ENCODE measurements at regions not wholly inside any gene's neighbourhood (a gene's known extent, or its start where the extent isn't known, plus 50 kb on each side); places are given as distances from the start of the nearest gene placed in this dataset.
"Not testable (repeated sequence)": the region's sequence is repeated elsewhere in the genome, so short reads cannot be mapped to it uniquely, and the experiment has no call there.

DNA sequence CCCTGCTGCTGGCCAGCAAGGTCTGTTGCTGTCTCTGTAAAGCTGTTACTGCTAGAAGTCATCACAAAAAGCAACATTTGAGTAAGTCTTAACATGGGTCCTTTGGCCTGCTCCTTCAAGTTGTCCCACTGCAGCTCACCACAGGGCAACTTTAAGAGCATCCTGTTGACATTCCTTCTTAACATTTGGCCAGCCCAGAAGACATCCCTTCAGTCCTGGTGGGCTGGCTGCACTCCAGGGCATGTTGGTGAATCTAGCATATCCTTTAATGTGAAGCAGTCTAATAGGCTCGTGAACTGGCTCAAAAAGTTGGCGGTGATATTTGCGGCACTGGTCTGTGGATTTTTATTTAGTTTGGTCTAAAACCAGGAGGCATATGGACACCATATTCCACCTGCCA, 92.2 kb upstream of the MAML3 start:
- no peak for DNase-seq (ENCODE audit: low spot score)

DNA sequence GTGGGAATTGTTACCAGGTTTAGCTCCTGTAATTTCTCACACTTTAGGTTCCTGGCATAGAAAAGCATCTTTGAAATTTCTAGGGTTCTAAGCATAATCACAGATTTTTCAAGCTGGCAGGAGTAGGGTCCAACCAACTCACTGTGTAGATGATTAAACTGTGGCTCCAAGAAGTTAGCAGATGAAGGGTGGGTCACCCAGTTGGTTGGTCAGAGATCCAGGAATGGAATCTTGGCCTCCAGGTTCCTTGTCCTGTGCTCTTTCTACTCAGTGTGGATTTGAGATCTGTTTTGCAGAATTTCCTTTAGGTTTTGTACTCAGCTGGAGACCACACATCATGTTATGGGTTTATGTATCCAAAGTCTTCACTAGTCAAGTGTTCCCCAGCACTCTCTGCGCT, 90.3 kb upstream of the MAML3 start:
- DNase-seq (ENCODE audit: low spot score), result no peak

DNA sequence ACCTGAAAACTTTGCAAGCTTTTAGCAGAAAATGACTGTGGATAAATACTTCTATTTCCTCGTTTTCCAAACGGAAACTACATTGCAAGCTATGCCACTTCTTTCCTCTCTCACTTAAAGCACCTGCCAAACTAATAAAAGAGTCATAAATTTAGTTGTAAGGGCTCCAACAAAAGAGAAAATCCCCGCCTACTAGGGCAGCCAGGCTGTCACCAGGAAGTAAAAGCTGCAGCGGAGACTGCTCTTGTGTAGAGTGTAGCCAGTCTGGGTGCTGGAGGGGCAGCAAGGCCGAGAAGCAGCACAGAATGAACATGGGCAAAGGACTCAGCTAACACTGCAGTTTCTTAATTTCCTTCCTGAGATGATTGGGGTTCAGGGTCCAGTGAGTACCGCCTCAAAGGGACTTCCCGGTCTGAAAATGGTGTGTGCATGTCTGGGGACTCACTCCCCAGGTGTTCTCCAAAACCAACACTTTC, 89.3 kb upstream of the MAML3 start:
- DNase-seq (ENCODE audit: low spot score), result no peak

DNA sequence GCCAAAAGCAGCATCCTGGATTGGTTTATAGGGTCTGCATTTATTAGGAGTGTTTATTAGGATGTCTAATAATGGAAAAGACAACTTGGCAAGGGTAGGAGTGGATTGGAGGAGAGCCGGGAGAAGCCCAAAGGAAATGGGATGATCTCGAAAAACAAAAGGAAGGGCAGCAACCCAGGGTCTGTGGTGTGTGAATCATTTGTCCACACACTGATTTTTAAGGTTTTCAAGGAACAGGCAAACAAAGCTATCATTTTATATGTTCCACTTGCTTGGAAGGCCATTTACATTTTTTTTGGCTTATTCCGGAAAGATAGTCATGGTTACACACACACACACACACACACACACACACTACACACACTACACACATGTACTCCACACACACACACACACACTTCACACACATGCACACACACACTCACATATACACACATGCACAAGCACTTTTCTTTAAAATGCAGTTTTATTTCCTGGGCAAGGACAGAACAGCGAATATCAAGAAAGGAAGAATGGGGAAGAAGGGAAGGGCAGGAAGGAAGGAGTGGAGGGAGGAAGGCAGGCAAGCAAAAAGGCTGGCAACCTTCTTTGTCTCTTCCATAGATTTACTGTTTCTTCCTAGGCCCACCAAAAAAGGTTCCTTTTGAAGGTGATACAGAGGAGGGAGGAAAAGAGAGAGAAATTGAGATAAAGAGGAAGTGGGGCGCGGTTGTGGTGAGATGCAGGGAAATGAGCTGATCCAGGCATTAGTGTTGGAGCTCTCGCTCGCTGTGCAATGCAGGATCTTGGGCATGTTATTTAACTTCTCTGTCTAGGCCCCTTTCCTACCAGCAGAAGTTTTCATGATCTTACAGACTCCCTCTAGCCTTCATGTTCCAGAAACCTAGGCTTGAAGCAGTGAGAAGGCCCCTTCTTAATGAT, 88.6 kb upstream of the MAML3 start:
- no peak for DNase-seq (ENCODE audit: low spot score)

DNA sequence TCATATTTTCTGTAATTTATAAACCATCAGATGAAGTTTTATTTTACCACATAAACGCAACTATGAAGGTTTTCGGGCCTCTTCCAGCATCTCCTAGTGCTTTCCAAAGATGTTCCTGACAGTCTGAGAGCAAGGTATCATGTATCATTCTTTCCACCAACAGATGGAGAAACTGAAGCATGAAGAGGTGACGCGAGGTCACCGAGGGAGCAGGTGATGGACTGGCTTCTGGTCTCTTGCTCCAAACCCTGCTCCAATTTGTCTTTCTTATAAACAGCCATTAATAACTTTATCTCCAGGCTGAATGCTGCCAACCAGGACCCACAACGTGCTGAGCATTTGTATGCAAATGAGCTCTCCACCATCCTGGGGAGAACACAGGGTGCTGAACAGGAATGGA, 86.3 kb upstream of the MAML3 start:
- DNase-seq (ENCODE audit: low spot score), result no peak

DNA sequence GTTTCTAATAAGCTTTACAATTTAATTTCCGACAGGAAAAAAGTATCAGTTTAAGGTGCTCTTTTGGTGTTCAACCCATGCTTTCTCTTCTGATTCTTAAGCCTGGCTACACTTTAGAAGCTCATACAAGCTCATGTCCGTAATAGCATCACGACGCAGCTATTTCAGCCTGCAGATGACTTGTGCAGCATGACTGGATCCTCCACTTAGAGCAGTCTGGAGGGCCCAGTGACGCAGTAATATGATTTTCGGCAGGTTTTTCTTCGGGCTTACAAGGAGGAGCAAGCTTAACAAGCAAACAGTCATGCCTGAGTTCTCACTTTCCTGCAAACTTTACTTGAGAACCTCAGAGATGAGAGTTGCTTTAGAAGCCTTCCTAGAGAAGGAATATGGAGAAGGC, 85.3 kb upstream of the MAML3 start:
- no peak for DNase-seq (ENCODE audit: low spot score)

DNA sequence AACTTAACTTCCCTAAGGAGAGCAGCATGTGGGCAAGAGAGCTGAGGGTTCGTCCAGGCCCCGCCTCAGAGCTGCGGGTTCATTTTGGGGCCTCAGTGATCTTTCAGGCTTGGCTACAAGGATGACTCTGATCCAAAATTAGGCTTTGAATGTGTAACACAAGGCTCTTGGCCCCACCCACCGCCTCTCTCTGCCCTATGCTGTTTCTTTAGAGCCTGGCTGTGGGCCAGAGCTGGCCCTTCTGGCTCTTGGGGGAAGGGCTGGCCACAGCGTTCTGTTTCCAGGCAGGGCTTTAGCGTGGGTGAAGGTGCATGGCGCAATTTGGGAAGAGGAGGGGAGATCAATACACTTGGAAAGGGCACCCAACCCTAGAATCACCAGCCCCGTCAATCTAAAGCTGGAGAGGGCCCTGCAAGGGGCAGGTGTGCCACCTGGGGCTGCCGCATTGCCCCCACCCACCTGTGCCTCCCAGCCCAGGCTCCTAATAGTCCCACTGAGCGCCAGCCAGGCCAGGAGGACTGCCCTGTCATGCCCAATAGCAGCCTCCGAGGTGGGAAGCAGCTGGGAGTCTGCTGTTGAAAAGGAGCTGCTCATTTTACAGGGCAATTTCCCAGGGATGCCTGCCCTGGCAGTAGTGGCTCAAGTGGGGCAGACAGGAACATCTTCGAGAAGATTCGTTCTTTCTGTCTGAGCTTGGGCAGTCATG, 84.5 kb upstream of the MAML3 start:
- DNase-seq (ENCODE audit: low spot score), result no peak

DNA sequence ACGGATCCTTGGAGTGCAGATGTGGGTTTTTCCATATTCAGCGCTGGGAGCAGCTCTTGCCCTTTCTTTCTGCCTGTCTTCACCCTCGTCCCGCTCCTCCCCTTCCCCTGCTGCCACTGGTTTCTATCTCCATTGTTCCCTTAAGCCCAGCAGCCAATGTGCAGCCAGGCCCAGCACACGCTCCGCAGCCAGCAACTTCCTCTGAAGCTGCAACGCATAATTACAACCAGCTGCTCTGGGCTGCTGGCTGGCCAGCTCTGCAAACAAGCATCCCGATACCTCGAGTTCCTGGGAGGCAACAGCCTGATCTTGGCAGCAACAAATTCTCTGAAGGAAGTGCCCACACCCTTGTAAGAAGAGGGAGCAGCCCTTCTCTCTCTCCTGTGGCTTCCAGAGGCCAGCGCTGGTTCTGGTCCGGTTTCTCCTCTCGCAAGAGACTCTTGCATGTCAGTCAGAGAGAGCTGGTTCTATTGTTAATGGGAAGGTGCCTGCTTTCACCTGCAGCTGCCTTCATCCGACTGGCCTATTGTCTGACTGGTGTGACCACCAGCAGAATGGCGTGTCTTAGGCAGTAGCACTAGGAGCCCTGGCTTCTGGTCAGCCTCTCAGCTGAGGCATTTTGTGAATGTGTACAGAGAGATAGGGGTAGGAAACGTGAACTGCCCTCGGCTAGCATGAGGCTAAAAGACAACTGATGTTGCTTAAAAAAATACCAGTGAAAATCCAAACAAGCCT, 83.8 kb upstream of the MAML3 start:
- no peak for DNase-seq (ENCODE audit: low spot score)

DNA sequence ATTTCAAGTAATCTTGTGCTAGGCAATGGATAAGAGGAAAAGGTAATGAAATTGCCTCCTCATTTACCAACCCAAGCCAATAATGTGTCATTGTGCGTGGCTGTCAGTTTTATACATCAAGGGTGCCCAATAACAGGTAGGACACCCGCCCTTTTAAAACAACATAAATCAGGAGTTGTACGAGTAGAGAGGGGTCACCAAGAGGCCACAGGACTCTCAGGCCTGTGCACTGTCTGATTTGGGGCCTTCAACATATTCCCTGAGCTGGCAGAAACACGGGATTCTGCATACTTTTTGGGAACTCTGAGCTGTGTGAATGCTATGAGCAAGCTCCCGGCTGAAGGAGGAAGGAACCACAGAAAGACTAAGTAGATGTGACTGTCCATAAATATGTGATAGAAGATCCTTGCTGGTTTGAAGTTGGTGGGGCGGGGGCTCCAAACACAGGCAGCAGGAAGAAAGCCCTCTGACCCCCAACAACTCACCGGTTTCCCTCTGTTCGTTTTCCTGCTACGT, 82.7 kb upstream of the MAML3 start:
- DNase-seq (ENCODE audit: low spot score), result no peak

DNA sequence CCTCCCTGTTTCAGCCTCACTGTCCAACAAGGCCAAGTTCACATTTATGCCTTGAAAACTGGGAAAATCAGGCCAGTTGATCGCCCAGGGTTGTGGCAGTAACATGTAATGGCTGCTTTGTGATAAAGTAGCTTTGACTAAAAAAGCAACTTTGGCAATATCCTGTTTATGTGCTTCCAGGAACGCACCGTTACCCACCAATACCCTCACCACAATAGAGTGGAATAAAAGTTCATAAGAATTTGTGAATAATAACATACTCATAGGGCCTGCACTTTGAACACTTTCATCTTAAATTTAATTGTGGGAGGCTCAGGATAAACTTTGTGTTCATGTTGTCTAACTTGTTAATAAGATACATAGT, 80.7 kb upstream of the MAML3 start:
- DNase-seq (ENCODE audit: low spot score), result no peak

DNA sequence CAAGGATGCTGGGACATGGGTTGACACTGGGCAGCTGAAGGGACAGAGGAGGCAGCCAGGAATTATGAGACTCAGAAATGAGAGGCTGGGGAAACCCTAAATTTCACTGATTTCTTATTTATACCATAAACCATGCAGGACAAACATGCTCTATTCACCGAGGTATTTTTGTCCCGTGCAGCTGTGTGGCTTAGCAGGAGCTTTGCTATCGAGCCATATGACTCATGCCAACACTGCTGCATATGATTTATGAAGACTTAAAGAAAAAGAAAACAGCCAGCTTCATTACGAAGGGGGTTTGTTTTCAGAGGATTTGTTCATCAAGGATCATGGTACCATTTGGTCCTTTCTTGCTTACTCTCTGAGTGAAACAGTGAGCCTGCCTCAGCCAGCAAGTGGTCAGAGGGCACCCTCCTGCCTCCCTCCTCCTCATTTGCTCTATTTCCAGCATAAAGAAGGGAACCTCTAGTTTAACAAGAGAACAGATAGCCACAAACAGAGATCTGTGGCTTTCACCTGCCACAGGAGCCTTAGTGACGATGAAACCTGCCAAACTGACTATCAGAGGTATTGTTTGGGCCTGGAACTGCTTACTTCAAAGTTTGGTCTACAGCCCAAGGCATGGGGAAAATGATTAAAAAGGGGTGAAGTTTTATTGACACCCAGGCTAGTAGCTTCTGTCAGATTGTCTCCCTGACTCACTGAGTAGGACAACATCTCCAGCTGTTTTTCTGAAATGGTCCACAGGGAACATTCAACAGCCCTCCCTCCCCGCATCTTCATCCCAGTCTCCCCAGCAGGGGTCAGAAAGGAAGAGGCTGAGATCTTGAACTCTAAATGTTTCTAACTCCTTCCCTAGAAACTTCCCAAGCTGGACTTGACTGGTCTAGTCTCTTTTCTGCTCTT, 80.1 kb upstream of the MAML3 start:
- DNase-seq (ENCODE audit: low spot score), result peak; percentile 45

DNA sequence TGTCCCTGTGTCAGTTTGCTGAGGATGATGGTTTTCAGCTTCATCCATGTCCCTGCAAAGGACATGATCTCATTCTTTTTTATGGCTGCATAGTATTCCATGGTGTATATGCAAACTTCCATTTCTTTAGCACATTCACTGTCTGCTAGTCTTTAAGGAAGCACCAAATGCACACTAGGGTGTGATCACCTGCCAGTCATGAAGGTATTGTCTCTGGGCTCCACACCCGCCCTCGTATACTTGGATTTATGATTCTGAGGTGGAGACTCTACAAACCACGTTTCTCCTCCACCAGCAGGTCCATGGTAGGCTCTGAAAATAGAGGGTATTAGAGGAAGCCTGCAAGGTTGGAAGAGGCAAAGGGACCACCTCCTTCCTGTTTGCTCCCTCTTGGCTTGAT, 75.9 kb upstream of the MAML3 start:
- DNase-seq (ENCODE audit: low spot score), result no peak

DNA sequence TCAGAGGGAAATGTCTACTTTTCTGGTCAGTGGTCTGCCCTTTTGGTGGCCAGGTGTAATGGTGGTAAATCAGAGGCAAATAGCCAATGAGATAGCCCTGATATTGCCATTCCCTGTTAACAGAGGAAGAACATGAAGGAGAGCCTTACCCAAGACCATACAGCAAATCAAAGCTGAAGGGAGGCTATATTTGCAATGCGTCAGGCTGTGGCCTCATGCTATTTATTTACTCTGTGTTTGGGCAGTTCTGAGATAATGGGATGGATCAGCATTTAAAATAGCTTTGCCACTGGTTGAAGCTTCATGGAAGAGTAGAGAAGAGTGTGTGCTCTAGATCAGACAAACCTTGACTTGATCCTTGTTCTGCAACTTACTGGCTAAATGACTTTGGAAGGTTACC, 73.3 kb upstream of the MAML3 start:
- no peak for DNase-seq (ENCODE audit: low spot score)

DNA sequence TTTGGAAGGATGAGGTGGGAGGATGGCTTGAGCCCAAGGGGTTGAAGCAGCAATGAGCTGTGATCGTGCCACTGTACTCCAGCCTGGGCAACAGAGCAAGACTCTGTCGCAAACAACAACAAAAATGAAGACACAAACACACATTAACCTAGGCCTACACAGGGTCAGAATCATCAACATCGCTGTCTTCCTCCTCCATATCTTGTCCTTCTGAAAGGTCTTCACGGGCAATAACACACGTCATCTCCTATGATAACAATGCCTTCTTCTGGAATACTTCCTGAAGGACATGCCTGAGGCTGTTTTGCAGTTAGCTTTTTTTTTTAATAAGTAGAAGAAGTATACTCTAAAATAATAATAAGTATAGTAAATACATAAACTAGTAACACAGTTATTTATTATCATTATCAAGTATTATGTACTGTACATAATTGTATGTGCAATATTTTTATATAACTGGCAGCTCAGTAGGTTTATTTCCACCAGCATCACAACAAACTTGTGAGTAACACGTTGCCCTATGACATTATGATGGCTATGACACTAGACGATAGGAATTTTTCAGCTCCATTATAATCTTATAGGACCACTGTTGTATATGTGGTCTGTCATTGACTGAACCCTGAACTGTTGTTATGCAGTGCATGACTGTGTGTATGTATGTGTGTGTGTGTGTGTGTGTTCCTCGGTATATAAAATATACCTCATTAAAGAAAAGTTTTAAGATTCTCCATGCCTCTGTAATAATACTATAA, 69.2 kb upstream of the MAML3 start:
- DNase-seq (ENCODE audit: low spot score), result peak; percentile 44

DNA sequence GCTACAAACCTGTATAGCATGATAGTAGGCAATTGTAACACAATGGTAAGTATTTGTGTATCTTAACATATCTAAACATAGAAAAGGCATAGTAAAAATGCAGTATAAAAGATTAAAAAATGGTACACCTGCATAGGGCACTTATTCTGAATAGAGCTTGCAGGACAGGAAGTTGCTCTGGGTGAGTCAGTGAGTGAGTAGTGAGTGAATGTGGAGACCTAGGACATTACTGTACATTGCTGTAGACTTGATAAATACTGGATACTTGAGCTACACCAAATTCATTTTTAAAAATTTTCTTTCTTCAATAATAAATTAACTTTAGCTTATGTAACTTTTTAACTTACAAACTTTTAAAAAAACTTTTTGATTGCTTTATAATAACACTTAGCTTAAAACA, 68.2 kb upstream of the MAML3 start:
- DNase-seq (ENCODE audit: low spot score), result peak; percentile 81

DNA sequence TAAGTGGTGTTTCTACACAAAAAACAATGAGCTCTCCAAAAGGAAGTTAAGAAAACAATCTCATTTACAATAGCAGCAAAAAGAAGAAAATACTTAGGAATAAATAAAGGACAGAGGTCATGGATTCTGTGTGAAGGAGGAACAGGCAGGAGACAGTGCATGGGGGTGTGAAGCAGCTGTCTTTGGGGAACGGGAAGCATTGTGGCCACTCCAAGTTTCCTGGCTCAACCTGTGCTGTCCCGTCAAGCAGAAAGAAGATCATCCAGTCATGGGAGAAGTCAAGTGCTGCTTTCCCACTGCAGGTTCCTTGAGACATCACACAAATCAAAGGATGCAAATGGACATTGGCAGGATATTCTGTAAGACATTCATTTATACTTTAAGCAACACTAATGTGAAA, 66.1 kb upstream of the MAML3 start:
- no peak for DNase-seq (ENCODE audit: low spot score)

DNA sequence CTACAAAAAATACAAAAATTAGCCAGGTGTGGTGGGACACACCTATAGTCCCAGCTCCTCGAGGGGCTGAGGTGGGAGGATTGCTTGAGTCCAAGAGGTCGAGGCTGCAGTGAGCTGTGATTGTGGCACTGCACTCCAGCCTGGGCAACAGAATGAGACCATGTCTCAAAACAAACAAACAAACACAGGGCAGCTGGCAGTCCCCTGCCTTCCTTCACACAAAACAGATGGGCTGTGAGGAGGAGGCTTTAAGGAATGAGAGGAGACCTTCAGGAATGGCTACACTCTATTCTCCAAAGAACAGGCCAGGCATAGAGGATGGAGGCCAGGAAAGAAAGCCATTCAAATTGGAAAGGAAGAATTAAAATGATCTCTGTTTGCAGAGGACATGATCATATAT, 65.6 kb upstream of the MAML3 start:
- no peak for DNase-seq (ENCODE audit: low spot score)

DNA sequence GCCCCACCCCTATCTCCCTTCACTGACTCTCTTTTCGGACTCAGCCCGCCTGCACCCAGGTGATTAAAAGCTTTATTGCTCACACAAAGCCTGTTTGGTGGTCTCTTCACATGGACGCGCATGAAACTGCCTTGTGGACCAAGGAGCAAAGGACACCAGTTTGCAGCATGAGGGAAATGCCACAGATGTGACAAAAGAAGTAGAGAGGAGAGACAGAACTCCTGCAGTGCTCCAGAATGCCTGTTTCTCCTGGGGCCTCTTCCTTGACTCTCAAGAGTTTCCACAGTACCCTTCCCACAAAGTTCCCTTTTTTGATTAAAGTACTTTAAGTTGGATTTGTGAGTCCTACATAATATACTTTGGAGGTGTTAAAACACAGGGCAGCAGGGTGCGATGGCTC, 65.1 kb upstream of the MAML3 start:
- not testable (repeated sequence) for DNase-seq (ENCODE audit: low spot score)

DNA sequence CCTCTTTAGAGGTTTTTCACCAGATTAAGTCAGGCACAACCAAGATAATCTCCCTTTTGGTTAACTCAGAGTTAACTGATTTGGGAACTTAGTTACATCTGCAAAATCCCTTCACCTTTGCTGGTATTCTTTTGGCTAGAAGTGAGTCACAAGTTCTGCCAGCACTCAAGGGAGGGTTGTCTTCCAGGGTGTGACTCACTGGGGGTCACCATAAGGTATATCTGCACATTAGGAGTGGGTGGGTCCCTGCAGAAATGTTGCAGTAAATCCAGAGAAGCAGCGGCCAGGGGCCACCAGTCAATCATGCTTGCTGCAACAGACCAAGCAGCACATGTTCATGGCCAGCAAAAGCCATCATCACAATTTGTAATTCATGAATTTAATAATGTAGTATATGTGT, 59.8 kb upstream of the MAML3 start:
- no peak for DNase-seq (ENCODE audit: low spot score)

DNA sequence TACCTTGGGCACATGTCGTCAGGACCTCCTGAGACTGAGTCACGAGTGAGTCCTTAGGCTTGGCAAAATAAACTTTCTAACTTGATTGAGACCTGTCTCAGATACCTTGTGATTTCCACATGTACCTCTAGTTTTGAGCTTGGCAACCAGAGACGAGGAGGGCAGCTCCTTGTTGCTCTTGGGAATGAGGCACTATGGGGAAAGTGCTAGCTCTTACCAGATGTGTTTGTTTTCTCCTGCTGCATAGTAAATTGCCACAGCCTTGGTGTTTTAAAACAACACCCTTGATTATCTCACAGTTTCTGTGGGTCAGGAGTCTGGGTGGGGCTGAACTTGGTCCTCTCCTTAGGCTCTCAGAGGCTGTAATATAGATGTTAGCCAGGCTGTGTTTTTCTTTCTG, 59.1 kb upstream of the MAML3 start:
- DNase-seq (ENCODE audit: low spot score), result no peak

DNA sequence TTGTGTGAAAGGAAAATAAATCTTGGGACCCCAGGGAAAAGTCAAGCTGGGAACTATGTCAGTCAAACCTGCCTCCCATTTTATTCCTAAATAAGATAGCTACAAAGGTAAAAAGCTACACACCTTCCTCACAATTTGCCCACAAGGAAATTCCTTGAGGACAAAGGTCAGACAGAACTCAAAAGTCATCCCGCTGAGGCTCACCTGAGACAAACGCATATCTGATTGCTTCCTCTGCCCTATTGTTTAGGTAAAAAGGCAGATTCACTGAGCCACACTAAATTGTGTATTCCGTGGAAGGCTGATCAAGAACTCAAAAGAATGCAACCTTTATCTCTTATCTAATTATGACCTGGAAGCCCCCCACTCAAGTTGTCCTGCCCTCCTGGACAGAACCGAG, 58.7 kb upstream of the MAML3 start:
- DNase-seq (ENCODE audit: low spot score), result no peak
